GM11168 (cell line): ENCODE measurements at regions not wholly inside any gene's neighbourhood (a gene's known extent, or its start where the extent isn't known, plus 50 kb on each side); places are given as distances from the start of the nearest gene placed in this dataset.
"Not testable (repeated sequence)": the region's sequence is repeated elsewhere in the genome, so short reads cannot be mapped to it uniquely, and the experiment has no call there.

ENCODE experiments used
- in situ Hi-C: fragments of 300-500 bp; cut with MboI; formaldehyde crosslinking; loops from one replicate; pipeline ENCODE4 v1.12.0; 2022; ENCODE audit warnings: low sequenced_read_pairs; ENCODE audit not compliant: unreplicated experiment

DNA sequence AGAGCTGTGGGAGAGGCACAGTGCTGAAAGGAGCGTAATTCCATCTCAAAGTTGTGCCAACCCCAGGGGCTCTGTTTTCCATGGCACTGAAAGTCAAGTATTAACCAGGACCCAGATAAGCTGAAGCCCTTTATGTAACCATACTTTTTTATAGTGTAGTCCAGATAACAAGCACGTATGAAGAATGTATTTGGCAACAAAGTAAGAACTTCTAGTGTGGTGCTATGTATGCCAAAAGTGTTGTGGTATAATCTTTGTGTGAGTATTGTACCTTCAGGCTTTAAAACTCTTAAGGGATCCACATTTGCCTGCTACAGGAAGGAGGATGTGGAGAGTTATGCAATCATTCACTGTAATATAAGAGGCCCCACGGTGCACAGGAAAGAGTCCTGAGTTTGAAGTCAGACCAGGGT is 129.4 kb downstream of the IBTK start:
- in situ Hi-C loops = no loop called here

DNA sequence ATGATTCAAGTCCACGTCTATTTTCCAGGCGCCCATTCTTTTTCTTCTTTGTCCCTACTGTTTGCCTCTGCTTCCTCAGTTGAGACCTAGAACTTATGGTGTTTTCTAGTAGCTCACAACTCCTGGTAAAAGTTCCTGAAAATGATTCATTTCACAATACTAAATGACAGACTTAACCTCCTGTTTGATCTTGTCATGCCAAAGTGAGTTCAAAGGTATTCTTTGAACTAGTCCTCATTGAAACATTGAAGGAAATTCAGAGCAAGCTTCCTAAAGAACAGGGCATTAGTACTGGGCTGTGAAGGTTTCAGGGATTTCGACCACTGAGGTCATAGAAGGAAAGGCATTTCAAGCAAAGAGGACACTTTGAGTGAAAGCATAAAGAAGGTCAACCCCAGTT is 132.8 kb downstream of the IBTK start:
- in situ Hi-C loops = no loop called here

DNA sequence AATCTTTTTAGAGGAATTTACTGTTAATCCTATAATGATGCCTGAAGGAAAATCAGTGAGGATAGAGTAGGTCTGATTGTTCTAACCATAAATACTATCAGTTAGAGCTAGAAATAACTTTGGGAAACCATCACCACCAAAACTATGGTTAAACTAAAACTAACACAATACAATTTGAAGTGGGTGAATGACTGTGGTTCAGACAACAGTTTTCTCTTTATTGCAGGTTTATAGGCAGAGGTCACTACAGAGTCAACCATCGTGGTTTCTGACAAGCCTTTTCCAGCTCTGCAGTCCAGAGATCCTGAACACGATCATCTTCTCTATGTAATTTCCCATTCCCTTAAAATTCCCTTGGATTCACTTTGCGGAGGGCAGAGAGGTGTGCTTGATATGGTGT is 134.3 kb downstream of the IBTK start:
- in situ Hi-C loops = no loop called here

DNA sequence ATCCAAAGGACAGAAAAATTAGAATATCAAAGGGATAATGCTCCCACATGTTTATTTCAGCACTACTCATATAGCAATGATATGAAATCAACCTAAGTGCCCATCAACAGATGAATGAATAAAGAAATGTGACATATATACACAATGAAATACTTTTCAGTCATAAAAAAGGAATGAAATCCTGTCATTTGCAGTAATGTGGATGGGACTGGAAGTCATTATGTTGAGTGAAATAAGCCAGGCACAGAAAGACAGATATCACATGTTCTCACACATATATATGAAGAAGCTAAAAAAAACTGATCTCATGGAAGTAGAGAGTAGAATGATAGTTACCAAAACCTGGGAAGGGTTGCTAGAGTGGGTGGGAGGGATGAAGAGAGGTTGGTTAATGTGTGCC is 135.7 kb downstream of the IBTK start:
- in situ Hi-C loops = no loop called here

DNA sequence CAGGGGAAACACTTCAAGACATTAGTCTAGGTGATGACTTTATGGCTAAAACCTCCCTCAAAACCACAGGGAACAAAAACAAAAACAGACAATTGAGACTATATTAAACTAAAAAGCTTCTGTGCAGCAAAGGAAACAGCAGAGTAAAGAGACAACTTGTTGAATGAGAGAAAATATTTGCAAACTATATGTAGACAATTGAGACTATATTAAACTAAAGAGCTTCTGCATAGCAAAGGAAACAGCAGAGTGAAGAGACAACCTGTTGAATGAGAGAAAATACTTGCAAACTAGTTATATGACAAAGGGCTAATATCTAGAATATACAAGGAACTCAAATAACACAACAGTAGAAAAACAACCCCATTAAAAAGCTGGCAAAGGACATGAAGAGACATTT is 136.4 kb downstream of the IBTK start:
- in situ Hi-C loops = no loop called here

DNA sequence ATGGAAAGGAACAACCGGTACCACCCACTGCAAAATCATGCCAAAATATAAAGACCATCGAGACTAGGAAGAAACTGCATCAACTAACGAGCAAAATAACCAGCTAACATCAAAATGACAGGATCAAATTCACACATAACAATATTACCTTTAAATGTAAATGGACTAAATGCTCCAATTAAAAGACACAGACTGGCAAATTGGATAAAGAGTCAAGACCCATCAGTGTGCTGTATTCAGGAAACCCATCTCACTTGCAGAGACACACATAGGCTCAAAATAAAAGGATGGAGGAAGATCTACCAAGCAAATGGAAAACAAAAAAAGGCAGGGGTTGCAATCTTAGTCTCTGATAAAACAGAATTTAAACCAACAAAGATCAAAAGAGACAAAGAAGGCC is 144.4 kb downstream of the IBTK start:
- in situ Hi-C loops = not testable (repeated sequence)

DNA sequence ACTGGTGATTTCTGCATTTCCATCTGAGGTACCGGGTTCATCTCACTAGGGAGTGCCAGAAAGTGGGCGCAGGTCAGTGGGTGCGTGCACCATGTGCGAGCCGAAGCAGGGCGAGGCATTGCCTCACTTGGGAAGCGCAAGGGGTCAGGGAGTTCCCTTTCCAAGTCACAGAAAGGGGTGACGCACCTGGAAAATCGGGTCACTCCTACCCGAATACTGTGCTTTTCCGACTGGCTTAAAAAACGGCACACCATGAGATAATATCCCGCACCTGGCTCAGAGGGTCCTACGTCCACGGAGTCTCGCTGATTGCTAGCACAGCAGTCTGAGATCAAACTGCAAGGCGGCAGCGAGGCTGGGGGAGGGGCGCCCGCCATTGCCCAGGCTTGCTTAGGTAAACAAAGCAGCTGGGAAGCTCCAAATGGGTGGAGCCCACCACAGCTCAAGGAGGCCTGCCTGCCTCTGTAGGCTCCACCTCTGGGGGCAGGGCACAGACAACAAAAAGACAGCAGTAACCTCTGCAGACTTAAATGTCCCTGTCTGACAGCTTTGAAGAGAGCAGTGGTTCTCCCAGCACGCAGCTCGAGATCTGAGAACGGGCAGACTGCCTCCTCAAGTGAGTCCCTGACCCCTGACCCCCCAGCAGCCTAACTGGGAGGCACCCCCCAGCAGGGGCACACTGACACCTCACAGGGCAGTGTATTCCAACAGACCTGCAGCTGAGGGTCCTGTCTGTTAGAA is 146.0 kb downstream of the IBTK start:
- in situ Hi-C loops = not testable (repeated sequence)

DNA sequence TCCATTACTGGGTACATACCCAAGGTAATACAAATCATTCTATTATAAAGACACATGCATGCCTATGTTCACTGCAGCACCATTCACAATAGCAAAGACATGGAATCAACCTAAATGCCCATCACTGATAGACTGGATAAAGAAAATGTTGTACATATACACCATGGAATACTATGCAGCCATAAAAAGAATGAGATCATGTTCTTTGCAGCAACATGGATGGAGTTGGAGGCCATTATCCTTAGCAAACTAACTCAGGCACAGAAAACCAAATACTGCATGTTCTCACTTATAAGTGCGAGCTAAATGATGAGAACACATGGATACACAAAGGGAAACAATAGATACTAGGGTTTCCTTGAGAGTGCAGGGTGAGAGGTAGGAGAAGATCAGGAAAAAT is 146.8 kb downstream of the IBTK start:
- in situ Hi-C loops = not testable (repeated sequence)

DNA sequence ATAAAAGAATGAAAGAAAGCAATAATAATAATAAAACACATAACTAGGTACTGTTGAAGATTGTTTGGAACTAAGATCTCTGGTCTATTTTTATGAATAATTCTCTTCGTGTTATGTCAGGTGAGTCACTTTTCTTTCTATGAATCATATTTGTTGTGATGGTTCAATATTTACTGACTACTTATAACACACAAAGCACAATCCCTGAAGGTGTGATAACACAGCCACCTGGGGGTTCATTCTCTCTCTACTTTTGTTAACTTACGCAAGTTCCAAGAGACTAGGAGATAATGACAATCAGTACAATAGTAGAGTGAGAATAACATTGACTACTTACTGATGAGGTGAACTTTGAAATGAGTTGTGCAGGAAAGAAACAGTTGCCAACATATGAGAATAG is 149.9 kb downstream of the IBTK start:
- in situ Hi-C loops = no loop called here

DNA sequence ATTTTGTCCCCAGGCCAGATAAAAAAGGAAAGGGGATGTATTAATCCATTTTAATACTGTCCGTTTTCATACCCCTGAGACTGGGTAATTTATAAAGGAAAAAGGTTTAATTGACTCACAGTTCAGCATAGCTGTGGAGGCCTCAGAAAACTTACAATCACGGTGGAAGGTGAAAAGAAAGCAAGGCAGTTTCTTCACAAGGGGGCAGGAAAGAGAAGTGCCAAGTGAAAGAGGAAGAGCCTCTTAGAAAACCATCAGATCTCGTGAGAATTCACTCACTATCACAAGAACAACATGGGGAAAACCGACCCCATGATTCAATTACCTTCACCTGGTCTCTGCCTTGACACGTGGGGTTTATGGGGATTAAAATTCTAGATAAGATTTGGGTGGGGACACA is 152.5 kb downstream of the IBTK start:
- in situ Hi-C loops = no loop called here

DNA sequence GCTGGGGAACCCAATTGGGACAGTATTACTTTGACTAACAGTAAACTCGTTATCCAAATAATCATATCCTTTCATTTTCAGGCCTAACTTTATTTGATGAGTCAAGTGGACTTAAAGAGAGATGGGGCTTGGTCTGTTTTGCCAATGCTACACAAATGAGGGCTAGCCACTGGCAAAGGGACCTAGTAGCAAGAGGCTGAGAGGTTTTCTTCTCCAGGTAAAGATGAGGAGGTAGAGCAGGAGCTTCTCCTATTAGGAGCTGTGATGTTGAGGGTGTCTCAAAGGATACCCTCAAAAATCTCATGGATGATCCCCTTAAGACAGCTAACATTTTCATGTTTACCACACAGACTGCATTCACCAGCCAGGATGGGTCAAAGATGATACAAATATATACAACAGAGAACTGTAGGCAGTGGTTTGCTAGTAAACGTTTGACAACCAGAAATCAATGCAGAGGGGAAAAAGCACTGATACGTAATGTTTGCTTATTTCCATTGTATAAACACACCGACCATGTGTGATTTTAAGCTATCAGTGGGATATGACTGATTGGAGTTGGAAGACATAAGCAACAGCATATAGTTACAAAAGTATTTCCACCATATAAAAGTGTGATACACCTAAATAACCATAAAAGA is 153.3 kb downstream of the IBTK start:
- in situ Hi-C loops = no loop called here

DNA sequence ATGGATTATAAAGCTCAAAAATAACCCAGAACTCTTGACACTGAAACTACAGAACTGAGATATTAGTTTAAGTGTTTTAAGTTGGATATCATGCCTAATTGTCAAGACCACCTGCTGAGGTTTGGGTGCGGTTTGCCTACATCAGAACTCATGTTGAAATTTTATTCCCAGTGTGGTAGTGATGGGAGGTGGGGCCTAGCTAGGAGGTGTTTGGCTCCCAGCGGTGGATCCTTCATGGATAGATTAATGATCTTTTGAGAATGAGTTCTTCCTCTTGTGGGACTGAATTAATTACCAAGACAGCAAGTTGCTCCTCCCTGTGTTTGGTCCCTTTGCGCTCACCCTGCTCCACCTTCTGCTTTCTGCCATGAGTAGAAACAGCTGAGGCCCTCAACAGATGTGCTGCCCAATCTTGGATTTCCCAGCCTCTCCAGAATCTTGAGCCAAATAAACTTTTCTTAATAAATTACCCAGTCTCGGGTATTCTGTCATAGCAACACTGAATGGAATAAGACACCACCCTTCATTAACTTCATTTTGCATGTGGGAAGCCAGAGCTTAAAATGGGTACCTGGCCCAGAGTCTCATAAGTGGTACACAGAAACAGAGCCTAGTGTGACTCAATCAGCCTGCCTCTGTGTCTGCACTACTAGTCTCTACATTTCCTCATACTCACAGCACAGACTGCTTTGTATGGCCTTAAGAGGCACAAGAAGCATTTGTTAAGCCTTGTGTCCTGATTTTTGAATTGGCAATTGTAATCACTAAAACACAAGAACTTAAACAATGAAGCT is 158.4 kb downstream of the IBTK start:
- in situ Hi-C loops = no loop called here

DNA sequence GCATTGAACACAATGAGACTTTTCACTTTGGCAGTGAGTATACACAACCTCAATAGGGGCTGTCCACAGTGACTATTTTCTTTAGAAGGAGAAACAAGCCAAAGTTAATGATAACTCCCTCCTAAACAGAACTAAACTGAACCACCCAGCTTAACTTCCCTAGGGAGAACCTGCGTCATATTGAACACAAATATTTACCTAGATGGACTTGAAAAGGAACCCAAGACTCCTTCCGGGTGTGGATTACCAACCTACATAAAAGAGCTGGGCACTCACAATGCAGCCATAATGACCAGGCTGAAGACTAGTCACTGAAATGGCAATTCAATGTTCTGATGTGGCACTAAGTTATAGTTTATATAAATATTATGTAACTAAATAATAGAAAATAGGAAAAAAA is 160.6 kb downstream of the IBTK start:
- in situ Hi-C loops = no loop called here

DNA sequence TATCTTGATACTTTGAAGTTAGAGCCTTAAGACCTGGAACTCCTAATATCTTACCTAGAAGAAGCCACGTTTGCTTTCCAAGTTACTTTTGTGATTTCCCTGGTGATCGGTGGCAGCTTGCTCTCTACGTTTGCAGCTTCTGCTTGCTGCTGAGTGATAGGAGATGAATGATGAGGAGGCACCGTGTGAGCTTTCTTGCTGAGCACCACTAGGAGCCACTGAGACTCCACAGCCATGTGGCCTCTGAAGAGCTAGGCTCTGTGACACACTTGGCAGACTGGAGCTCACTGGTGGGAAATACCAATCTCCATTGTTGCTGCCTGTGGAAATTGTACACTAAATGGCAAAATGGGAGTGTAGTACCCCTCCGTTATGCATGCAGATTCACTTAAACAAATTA is 161.8 kb downstream of the IBTK start:
- in situ Hi-C loops = no loop called here

DNA sequence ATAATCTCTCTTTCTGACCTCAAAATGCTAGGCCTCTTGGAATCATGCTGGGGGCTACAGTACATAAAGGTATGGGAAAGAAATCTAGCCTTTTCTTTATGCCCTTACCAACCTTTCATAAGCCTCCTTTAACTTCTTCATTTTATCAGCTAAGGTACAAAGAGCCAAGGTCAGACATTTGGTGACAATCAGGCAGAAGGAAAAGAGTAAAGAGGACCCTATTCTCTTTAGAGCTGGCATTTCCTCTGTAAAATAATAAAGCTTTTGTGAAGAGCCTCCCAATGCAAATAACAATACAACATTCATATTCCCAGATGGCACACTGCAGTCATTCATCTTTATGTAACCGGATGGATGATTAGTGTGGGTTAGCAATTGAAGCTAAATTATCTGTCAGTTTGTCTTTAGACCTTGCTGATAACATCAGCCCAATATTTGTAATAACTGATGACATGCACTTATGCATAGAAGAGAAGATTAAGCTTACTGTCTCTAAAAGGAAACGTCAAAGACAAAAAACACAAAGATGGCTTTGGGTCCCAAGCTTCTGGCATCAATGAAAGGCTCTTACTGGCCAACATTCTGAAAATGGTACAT is 163.1 kb downstream of the IBTK start:
- in situ Hi-C loops = no loop called here

DNA sequence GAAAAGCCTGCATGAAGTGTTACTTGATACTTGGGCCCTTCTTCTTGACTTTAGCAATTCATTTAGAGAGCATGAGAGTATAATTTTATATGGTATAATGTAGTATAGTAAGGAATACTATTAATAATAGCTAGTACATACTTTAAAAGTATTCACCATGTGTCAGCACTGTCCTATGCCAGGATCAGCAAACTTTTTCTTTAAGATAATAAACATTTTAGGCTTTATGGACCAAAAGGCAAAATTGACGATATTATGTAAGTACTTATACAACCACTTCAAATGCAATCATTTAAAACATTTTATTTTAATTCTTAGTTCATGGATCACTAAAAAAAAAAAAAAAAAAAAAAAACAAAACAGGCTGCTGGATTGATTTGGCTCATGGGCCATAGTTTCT is 163.9 kb downstream of the IBTK start:
- in situ Hi-C loops = no loop called here

DNA sequence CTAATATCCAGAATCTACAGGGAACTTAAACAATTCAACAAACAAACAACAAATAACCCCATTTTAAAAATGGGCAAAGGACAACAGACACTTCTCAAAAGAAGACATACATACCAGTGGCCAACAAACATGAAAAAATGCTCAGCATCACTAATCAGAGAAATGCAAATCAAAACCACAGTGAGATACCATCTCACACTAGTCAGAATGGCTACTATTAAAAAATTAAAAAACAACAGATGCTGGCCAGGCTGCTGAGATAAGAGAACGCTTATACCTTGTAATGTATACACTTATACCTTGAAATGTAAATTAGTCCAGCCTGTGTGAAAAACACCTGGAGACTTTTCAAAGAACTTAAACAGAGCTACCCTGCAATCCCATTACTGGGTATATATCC is 166.8 kb downstream of the IBTK start:
- in situ Hi-C loops = no loop called here

DNA sequence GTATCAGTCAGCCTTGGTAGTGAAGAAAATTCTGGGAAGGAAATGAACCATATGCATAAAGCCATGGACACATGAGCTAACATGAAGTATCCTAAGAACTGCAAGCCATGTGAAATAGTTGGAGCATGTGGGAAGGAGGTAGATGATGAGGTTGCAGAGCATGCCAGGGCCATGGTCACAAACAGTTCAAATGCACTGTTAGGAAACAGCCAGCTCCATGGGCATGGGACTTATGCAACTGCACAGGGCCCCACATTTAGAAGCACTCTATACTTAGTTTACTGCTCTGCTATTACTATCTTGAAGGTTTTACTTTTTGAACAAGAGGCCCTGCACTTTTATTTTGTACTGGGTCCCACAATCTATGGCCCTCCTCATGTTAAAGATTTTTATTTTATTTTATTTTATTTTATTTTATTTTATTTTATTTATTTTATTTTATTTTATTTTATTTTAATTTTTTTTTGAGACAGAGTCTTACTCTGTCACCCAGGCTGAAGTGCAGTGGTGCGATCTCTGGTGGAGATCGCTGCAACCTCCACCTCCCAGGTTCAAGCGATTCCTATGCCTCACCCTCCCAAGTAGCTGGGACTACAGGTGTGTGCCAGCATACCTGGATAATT is 169.1 kb downstream of the IBTK start:
- in situ Hi-C loops = no loop called here

DNA sequence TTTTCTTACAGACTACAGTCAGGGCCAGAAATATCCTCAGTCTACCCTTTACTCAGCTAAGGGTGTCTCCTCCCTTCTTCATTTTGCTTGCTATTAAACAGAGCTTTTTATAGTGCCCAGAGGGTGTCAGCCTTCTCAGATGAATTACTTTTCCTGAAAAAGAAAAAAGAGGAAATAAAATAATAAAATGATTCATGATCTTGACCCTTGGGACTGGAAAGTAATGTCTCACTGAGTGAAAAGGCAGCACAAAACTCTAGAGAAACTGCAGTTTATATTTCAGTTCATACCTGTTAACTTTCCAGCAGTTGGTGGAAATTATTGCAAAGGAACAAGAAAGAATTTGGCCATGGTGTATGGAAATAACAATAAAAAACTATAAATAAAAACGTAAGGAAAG is 170.6 kb downstream of the IBTK start:
- in situ Hi-C loops = no loop called here

DNA sequence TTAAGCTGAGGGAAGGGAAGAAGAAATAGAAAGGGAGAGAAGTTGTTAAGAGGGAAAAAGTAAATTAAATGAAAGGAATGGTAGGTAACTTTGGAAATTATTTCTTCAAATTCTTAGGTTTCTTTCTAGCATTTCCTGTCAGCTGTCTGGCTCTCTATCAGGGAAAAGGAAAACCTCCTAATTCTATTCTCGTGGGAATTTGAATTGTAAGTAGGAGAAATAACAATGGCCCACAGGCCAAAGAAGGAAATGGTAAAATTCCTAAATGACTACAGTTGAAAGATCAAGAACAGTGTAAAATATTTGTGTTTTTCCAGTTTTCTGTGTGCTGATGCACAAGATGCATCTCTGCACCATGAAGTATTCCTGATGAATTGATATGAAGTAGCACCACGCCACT is 173.0 kb downstream of the IBTK start:
- in situ Hi-C loops = no loop called here

DNA sequence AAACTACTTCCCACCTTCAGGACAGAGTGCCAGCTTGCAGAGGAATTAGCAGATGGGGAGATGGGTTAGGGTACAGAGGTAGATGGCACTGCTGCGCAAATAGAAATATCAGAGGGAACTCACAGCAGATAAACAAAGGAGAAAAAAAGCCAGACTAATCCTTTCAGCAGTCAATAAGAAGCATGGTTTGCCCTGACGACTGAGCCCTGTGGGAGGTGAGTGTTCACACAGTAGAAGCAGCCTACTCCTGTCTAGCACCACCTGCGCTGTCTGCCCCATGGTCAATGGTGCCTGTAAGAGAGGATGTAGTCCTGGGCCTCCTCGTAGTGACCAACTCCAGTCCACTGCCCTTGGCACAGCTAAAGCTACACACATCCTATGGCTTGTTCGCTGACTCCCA is 174.1 kb downstream of the IBTK start:
- in situ Hi-C loops = no loop called here
